H7 (cell line): ENCODE measurements at regions not wholly inside any gene's neighbourhood (a gene's known extent, or its start where the extent isn't known, plus 50 kb on each side); places are given as distances from the start of the nearest gene placed in this dataset.

Experiments
- DNase-seq: peaks from one replicate; pipeline ENCODE4 v3.0.0; 2012
- H3K27me3 ChIP-seq: 2 replicates; pipeline ENCODE4 v1.6.0; 2011; ENCODE audit warnings: mild to moderate bottlenecking, low read length; ENCODE audit not compliant: control insufficient read depth, insufficient read depth
- H3K36me3 ChIP-seq: replicated peaks from 2 replicates; pipeline ENCODE4 v1.5.1; 2011; ENCODE audit warnings: low read length; ENCODE audit not compliant: control insufficient read depth, insufficient read depth
- H3K4me3 ChIP-seq: 2 replicates; pipeline ENCODE4 v1.5.1; 2011; ENCODE audit warnings: low read depth, mild to moderate bottlenecking, control low read depth, low read length, moderate library complexity; ENCODE audit not compliant: insufficient read depth

GRCh38 chr5:116759860-116760640 lies 185.4 kb upstream of the SEMA6A start:
- no peaks in the 10 kb centered on the region for H3K27me3 ChIP-seq
- DNase-seq: peak; percentile 67
- H3K4me3 ChIP-seq: no peak overlapping the region
- no peaks in the 10 kb centered on the region for H3K36me3 ChIP-seq

GRCh38 chr5:116757326-116757725 lies 182.7 kb upstream of the SEMA6A start:
- H3K36me3 ChIP-seq: no peaks in the 10 kb centered on the region
- no peak for DNase-seq

GRCh38 chr5:116756531-116756930 lies 181.9 kb upstream of the SEMA6A start:
- Histone ChIP-seq H3K27me3 (no peaks in the 10 kb centered on the region), H3K4me3 (no peak overlapping the region), H3K36me3 (no peaks in the 10 kb centered on the region)
- no peak for DNase-seq

More at GRCh38 chr5:116757326-116757725, 182.7 kb upstream of the SEMA6A start:
- H3K4me3 ChIP-seq: no peak overlapping the region
- no peaks in the 10 kb centered on the region for H3K27me3 ChIP-seq

- Histone ChIP-seq H3K4me3 (no peak overlapping the region), H3K27me3 (no peaks in the 10 kb centered on the region), H3K36me3 (no peaks in the 10 kb centered on the region)
- DNase-seq: no peak
These were observed 179.9 kb upstream of the SEMA6A start for GRCh38 chr5:116754556-116754955.

GRCh38 chr5:116751684-116752083 lies 177.1 kb upstream of the SEMA6A start:
- Histone ChIP-seq H3K4me3 (no peak overlapping the region), H3K36me3 (no peaks in the 10 kb centered on the region), H3K27me3 (no peaks in the 10 kb centered on the region)
- no peak for DNase-seq

- no peaks in the 10 kb centered on the region for H3K36me3 ChIP-seq
- no peak for DNase-seq
- no peaks in the 10 kb centered on the region for H3K27me3 ChIP-seq
- no peak overlapping the region for H3K4me3 ChIP-seq
These were observed 176.3 kb upstream of the SEMA6A start for GRCh38 chr5:116750631-116751580.

GRCh38 chr5:116747881-116748280 lies 173.3 kb upstream of the SEMA6A start:
- DNase-seq: no peak
- H3K4me3 ChIP-seq: no peak overlapping the region

GRCh38 chr5:116746668-116747067 lies 172.0 kb upstream of the SEMA6A start:
- no peak for DNase-seq
- Histone ChIP-seq H3K36me3 (no peaks in the 10 kb centered on the region), H3K27me3 (no peaks in the 10 kb centered on the region), H3K4me3 (no peak overlapping the region)

More at GRCh38 chr5:116747881-116748280, 173.3 kb upstream of the SEMA6A start:
- Histone ChIP-seq H3K27me3 (no peaks in the 10 kb centered on the region), H3K36me3 (no peaks in the 10 kb centered on the region)

- H3K27me3 ChIP-seq: no peaks in the 10 kb centered on the region; the same call in 1 of the 2 replicates
- no peaks in the 10 kb centered on the region for H3K36me3 ChIP-seq
- DNase-seq: no peak
- no peak overlapping the region for H3K4me3 ChIP-seq
These were observed 166.1 kb upstream of the SEMA6A start for GRCh38 chr5:116740771-116741170.

- Histone ChIP-seq H3K36me3 (no peaks in the 10 kb centered on the region), H3K27me3 (no peaks in the 10 kb centered on the region; the same call in 1 of the 2 replicates), H3K4me3 (no peak overlapping the region)
- DNase-seq: no peak
These were observed 164.9 kb upstream of the SEMA6A start for GRCh38 chr5:116739571-116739970.

- Histone ChIP-seq H3K4me3 (no peak overlapping the region), H3K36me3 (no peaks in the 10 kb centered on the region), H3K27me3 (no peaks in the 10 kb centered on the region; the same call in 1 of the 2 replicates)
- DNase-seq: no peak
These were observed 164.1 kb upstream of the SEMA6A start for GRCh38 chr5:116738615-116739261.

GRCh38 chr5:116738239-116738614 lies 163.6 kb upstream of the SEMA6A start:
- Histone ChIP-seq H3K27me3 (no peaks in the 10 kb centered on the region; the same call in 1 of the 2 replicates), H3K4me3 (no peak overlapping the region), H3K36me3 (no peaks in the 10 kb centered on the region)
- no peak for DNase-seq

GRCh38 chr5:116736671-116737070 lies 162.0 kb upstream of the SEMA6A start:
- no peaks in the 10 kb centered on the region; the same call in 1 of the 2 replicates for H3K27me3 ChIP-seq
- no peak for DNase-seq
- no peaks in the 10 kb centered on the region for H3K36me3 ChIP-seq
- no peak overlapping the region for H3K4me3 ChIP-seq
